ENCODE measurements at regions not wholly inside any gene's neighbourhood (a gene's known extent, or its start where the extent isn't known, plus 50 kb on each side); places are given as distances from the start of the nearest gene placed in this dataset.
A peak's percentile ranks its signal among the peaks of the same experiment; 100 is the strongest.
"Not testable (repeated sequence)": the region's sequence is repeated elsewhere in the genome, so short reads cannot be mapped to it uniquely, and the experiment has no call there.

DNA sequence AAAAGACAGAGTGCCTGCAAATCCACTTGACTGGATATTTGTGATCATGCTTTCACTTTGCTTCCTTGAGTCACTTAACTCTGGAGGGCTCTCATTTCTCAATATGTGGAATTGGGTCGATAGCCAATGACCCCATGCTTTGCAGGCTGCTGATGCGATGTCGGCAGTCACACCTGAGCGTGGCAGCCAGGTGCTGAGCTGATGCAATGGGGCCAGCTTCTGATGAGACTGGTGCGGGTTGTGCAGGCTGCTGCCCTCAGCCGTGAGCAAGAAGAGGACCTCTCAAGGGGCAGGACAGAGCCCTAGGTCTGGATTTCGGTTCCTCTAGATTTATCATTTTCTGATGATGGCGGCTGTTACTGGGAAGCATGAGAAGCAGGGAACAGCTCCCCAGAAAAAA, 334.1 kb downstream of the TEX29 start:
- DNase-seq, result no peak

DNA sequence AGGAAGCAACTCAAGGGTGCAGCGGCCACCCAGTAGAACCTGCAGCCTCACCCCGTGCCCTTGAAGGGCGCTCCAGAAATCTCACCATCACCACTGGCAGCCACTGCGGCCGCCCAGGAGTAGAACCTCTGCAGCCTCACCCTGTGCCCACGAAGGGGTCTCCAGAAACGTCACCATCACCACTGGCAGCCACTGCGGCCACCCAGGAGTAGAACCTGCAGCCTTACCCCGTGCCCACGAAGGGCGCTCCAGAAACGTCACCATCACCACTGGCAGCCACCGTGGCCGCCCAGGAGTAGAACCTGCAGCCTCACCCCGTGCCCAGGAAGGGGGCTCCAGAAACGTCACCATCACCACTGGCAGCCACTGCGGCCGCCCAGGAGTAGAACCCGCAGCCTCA, 336.0 kb downstream of the TEX29 start:
- no peak for DNase-seq

DNA sequence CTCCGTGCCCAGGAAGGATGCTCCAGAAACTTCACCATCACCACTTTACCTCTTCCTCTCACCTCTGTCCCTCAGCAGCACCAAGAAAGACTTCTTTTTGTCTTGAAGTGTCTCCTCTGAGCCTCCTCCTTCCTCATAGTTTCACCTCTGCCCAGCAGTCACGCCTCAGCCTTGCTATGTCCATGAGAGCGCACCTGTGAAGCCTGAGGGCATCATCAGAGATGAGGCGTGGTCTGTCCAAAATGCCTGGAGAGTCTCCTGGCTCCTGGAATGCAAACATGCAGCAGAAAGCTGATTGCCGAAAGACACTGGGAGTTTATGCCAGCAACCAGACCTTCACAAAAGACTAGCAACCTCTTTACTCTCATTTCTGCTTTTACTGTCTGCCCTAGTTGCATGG, 336.6 kb downstream of the TEX29 start:
- DNase-seq, result peak; percentile 85

DNA sequence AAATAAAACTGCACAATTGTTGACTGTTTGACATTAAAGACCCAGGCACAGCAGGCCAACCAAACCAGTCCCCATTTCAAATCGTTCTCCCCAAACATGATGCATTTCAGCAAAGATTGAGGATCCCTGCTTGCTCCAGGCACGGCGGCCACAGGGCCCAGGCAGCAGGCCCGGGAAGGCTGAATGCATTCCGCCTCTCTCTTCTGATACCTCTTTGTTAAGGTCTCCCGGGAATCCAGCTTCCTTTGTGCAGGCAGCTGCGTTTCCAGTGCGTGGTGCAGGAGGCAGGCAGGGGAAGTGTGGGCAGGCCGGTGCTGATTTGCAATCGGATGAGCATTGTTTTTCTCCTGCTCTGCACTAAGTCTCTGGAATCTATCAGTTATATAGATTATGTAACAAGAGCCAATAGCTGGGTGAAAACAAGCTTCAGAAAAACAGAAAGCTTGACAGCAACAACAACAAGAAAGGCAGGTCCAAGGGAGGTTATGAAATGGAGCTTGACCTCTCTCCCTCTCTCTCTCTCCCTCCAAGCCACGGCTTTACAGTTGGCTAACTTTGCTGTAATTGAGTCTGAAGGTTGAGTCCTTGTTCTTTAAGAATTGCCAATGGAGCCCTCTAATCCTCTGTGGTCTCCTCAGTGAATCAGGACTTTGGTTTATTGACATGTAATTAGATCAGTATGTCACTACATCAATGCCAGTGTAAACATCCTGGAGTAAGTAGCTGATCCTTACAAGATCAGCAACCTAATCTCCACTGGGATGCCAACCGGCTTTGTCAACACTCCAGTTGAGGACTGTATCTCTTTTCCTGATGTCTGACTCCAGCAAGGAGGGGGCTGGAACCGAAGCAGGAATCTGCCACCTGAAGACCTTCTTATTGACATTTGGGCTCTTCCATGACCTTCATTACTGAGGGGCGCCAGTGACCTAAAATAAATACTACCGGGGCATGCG, 338.0 kb downstream of the TEX29 start:
- peak; percentile 88 for DNase-seq

DNA sequence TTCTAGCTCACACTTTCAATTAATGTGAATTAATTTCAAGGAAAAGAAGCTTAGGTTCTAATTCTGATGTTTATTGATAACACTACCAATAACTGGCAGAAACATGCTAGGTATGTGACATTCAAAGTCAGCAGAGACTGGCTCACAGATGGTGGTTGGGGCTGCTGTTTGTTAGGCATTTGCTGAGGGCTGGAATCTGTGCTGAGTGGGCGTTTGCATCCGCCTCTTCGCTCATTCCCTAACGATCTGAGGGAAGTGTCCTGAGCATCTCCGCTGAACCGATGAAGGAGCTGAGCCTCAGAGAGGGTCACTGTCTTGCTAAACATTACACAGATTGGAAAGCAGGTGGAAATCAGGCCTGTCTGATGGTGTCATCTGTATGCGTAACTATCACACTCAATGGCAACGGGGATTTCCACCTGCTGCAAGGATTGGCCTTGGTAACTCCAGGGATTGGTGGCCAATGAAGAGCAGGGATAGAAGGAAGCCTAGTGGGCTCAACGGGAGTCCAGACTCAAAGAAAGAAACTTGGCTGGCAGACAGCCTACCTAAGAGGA, 338.9 kb downstream of the TEX29 start:
- DNase-seq, result peak; percentile 78

DNA sequence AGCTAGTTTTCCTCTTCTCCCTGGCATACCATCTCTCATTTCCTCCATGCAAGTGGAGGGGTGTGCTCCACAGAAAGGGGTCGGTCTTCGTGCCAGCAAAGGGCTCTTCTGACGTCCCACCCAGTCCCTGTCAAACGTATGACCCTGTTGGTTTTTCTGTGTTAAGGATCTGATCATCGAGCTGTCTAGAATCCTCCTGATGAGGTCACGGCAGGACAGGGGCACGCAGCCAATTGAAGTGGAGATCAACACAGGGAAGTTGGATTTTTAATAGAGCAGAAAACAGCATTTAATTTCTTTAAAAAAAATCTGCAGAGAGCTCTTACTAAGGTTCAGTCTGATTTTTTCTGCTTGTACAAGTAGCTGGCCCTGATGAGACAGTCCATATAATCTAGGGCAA, 339.4 kb downstream of the TEX29 start:
- DNase-seq, result peak; percentile 78

DNA sequence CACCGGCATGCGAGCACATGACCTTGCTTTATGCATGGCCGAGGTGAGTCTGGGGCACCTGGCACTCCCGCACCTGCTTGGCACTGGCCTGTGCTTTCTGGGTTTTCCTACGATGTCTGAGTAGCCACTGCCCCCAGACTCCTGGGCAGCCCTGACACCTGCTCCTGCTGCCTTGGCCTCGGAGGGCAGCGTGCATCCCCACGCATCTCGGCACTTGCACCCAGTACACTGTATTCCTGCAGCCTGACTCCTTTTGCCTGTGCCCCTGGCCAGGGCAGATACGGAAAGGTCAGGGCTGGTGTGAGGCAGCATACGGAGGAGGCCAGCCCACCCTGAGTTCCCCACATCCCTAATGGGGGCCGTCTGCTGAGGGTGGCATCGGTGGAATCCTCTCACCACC, 340.6 kb downstream of the TEX29 start:
- no peak for DNase-seq

DNA sequence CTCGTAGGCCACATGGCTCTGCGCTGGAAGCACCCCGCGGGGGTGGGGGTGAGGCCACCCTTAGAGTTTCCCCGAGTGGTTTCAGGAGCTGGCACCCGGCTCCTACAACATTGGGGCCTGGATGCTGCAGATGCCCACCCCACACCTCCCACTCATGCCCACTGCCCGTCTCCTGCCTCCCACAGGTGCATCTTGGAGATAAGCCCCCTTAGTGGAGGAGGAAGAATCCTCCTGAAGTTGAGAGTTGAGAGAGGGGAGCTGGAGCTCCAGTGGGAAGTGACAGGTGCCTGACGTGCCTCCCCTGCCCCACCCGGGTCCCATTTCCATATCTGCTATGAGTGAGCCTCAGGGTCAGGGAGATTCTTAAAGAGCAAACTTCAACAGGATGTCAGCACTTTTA, 341.3 kb downstream of the TEX29 start:
- DNase-seq, result no peak

DNA sequence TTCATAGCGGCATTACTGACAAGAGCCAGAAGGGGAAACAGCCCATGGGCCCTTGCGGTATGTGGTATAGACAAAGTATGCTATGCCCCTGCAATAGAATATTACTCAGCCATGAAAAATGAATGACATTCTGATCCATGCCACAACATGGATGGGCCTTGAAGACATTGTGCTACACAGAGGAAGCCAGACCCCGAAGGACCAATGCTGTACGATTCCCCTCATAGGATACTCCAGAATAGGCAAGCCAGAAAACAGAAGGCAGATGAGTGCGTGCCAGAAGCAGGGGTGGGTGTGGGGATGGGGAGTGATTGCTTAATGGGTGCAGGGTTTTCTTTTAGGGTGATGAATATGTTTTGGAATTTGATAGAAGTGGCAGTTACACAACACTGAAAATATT, 342.0 kb downstream of the TEX29 start:
- no peak for DNase-seq

DNA sequence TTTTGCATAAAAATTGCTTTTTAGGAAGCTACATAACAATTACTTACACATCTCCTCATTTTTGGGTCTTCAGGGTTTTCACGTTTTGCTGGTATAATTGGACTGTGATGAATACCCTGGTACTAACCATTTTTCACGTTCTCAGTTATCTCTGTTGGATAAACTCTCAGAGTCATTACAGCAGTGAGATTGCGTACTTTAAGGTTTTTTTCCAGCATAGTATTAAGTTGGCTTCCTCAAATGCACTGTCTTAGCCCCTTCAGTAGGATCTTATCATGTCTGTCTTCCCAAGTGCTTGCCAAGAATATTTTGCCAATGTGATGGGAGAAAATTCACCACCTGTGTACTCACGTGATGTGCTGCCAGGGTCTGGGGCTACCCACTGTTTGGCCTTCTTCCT, 342.5 kb downstream of the TEX29 start:
- DNase-seq, result no peak

DNA sequence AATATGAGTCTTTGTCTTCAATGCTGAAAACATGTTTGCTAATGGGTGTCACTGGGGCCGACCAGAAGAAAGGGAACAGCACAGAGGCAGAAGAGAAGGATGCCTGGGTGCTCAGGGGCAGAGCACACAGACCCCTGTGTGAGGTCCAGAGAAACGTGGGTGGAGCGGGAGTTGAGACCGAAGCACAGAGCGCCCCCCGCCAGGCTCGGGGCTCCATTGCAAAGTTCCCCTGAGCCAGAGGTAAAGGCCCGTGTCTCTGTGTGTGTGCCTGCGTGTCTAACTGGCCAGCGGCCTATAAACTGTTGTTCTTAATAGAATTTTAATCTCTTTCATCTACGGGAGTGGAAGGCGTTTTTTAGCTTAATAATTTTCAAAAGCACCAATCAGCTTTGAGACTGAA, 343.1 kb downstream of the TEX29 start:
- no peak for DNase-seq

DNA sequence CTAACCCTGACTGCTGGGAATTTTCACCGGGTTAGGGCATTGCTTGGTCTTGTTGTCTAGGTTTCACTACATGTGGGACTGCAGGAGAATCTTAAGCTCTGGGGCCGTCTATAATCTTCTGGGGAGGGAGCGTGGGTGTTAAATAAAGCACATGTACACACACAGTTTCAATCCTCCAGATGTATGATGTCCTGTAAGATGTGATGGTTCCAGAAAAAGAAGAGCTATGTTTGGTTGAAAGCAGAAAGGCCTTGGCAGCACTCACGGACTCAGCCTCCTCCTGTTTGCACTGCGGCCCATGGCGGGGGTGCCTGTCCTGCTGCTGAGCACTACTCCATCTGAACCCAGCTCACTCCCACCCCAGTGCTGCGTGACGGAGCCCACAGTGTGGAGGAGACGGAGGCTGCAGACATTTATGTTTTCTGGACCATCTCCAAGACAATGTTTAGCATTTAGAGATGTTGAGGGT, 343.5 kb downstream of the TEX29 start:
- no peak for DNase-seq

DNA sequence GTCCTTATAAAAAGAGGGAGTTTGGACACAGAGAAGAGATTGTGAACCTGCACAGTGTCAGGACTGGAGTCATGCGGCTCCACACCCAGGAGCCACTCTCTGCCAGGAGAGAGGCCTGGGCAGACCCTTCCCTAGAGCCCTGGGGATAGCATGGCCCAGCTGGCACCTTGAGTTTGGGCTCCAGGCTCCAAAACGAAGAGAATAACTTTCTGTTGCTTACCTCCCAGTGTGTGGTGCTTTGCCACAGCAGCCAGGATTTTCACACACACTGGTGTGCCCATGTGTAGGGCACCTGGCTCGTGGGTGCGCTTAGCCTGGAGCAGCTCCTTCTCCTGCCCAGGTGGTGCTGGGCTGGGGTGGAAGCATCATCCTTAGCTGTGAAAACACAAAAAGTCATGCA, 344.3 kb downstream of the TEX29 start:
- DNase-seq, result no peak

DNA sequence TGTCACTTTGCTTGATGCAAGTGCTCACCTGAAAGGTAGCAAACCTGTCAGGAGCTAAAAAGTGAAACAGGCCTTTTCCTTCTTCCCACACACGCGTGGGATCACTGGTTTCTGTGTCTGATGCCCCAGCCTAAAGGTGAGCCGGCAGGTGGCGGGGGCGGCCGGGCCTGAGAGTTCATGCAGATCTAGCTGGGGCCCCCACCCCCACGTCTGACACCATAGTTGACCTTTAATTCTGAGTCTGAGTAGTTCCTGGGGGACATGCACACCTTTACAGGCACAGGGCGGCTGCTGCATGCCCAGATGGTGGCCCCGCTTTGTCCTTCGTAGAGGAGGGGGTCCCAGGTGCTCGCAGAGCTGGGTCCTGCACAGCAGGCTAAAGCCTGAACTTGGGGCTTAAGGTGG, 345.3 kb downstream of the TEX29 start:
- DNase-seq, result no peak

DNA sequence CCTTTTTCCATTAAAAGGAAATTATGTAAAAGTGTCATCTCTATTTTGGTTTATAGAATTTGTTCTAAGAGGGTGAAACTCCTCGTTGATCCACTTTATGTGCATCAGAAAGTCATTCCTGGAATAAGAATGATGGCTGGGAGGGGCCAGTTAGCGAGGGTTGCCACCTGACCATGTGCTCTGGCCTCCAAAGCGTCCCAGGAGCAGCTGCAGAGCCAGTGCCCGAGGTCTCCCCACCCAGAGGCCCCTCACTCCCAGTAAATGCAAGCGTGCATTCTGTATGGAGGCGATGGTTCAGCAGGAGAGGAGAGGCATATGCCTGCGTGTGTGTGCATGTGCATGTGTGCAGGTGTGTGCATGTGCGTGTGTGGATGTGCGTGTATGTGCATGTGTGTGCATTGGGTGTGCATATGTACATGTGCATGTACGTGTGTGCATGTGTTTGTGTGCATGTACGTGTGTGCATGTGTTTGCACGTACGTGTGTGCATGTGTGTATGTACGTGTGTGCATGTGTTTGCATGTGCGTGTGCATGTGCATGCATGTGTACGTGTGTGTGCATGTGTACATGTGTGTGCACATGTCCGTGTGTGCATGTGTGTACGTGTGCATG, 345.8 kb downstream of the TEX29 start:
- DNase-seq, result no peak

DNA sequence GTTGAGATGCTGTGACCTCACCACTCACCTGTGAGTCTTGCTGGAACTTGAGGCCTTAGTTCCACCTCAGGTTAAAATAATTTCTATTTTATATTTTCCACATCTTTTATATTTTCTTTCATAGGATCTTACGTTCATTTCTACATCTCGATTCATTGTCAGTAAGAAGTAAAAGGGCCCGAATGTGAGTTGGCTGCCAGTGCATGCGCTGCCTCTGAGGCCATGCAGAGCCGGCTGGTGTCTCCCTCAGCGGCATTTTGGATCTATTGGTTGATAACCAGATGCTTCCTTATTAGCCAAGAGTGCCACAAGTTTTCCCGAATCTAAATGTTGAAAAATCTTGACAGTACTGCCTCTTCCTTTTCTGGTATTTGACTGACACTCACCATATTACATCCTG, 347.3 kb downstream of the TEX29 start:
- no peak for DNase-seq

DNA sequence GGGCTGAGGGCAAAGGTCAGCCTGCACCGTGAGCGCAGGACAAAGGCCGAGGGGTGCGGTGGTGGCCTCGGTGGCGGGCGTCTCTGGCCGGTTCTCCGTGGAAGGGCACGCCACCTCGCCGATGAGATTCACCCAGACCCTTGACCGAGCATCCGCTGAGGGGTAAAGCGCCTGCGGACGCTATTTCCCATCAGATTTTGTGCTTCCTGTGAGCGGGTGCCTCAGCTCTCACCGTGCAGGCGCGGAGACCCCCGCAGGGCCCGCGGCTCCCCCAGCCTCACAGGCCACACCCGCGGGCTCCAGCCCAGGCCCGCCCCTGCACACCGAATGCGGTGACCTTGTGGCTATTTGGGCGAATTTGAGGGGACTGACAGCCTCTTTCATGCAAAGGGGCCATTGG, 348.0 kb downstream of the TEX29 start:
- DNase-seq, result no peak

DNA sequence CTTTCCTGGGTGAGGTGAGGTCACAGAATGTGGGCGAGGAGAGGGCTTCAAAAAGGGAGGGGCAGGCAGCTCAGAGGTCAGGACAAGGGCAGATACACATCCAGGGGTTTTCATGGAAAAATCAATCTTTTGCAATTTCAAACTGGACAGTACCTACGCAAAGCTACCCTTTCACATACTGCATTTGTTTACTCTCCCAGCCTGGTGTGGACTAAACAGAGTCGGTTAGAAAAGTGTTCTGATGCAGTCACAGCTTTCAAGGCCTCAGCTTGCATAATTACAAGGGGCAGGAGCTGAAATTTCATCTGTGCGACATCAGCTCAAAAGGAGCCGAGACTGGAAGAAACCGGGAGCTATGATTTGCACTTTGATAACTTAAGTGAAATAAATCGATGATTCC, 351.8 kb downstream of the TEX29 start:
- DNase-seq, result not testable (repeated sequence)

DNA sequence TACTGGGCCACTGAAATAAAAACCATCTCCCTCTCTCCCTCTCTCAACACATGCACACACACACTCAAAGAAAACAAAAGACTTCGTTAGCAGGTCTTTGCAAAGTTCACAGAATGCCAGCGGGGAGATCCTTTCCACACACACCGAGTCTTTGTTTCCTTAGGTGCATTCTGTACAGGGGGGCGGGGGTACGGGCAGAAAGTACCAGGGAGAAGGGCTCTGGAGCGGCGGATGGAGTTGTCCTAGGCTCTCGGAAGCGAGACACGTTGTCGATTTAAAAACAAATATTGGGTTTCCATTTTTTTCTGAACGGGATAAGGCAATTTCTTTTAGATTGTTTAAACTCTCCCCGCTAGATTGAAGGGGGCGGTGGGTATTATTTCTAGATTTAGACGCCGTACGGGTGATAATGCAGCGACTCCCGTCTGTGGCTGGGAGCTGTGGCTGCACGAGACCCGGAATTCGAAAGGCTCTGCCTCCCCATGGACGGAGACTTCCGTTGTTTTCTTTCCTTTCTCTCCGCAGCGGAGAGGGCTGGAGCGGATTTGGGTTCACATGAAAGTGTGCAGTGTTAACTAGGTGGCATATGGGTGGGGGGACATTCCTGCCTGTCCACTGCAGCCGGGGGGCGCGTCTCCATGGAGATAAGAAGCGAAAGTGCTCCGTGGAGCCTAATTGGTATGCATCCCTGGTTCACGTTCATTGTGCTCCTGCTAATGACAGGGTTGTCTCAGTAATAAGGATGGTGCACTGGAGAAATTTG, 357.9 kb downstream of the TEX29 start:
- not testable (repeated sequence) for DNase-seq

DNA sequence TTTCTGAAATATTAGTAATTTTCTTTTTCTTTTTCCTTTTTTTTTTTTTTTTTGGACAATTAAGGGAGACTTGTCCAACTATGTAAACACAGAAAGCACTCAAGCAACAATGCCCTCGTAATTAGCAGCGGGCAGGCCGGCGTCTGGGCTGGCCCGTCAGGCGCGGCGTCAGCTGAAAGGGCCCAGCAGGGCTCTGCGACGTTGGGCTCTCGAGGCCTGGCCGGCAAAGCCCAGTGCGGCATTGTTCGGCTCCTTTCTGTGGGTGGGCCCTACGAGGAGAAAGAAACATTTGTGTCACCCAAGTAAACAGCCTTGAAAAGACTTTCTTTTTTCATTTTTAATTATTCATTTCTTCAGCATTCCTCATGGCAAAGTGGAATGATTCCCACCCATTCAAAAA, 359.2 kb downstream of the TEX29 start:
- DNase-seq, result not testable (repeated sequence)

DNA sequence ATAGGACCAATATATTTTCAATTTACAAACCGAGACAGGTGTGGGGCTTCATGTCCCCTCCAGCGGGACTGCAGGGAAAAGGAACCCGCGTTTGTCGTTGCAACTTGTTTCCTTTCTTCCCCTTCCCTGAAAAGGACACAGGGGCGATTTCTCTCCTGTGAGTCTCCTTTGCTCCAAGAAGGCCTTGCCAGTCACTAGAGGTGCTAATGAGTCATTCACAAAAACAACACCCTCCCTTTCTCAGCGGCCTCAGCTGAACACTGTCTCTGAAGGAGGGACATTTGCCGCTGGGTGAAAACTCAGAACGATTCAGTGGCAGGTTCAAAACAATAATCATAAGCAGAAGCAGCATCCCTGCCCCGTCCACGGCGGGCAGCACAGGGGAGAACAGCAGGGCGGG, 359.7 kb downstream of the TEX29 start:
- DNase-seq, result not testable (repeated sequence)

DNA sequence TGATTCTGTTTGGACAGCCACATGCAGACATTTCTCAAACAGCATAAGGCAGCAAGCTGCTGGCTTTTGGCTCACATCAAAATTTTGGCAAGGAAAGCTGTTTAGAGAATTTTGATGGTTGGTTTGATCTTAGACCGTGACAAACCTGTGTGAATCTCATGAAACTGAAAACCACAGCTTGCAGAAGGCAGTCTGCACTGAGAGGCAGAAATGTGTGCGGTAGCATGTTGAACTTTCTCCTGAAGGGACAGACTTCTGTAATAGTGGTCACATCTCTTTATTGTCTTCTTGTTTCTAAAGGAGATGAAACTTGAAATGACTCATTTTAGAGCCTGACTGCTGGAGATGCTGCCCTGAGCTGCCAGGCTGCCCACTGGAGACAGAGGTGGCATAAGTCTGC, 371.6 kb downstream of the TEX29 start:
- not testable (repeated sequence) for DNase-seq

DNA sequence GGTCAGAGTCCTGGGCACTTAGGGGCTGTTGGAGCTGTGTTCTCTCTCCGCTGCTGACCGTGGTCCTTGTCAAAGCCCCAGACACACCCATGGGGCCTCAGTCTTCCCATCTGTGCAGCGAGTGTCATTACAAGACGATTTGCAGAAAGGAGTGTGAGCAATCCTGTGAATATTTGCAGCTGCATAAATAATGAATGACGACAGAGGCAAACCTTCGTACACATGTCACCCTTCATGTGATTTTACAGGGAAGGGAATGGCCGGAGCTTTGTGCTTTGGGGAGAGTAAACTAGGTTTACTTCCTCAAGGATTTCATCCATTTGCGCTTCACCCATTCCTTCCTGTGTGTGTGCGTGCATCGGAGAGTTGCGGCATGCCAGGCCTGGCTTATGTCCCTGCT, 370.8 kb upstream of the SOX1 start:
- DNase-seq, result not testable (repeated sequence)

Data from DMS79 (cell line).